ENCODE measurements at regions not wholly inside any gene's neighbourhood (a gene's known extent, or its start where the extent isn't known, plus 50 kb on each side); places are given as distances from the start of the nearest gene placed in this dataset.

GRCh38 chr12:78323226-78323625, 492.5 kb downstream of the NAV3 start:
- dilution Hi-C loops (cut with MboI; ENCODE audit: extremely low pct_ligation_motif_present, low sequenced_read_pairs) = no loop called here
- Histone ChIP-seq H3K9ac (replicated peaks; ENCODE audit: extremely low read depth, insufficient read depth, low read length) (no peak overlapping the region), H3K79me2 (ENCODE audit: control insufficient read depth, insufficient read depth, low read length) (no peaks in the 10 kb centered on the region), H3K4me2 (ENCODE audit: insufficient read depth, low read length) (no peak overlapping the region), H3K27me3 (ENCODE audit: control insufficient read depth in 2 of 2, insufficient read depth in 2 of 2, low read length in 2 of 2) (no peaks in the 10 kb centered on the region), H3K9me3 (replicated peaks; ENCODE audit: control insufficient read depth, insufficient read depth, low read length) (no peaks in the 10 kb centered on the region), H3K4me1 (ENCODE audit: control insufficient read depth, extremely low read depth, insufficient read depth, low read length) (no peaks in the 10 kb centered on the region), H3K36me3 (ENCODE audit: control insufficient read depth in 2 of 2, extremely low read depth in 1 of 2, insufficient read depth in 2 of 2, low read length in 2 of 2) (no peaks in the 10 kb centered on the region), H3K27ac (ENCODE audit: insufficient read depth, low read depth, low read length) (no peak overlapping the region), H3K9me1 (replicated peaks; ENCODE audit: control insufficient read depth, extremely low read depth, insufficient read depth, low read length) (no peaks in the 10 kb centered on the region), H4K20me1 (replicated peaks; ENCODE audit: control insufficient read depth, extremely low read depth, insufficient read depth, low read length) (no peaks in the 10 kb centered on the region), H2AFZ (ENCODE audit: low read depth, low read length) (no peak overlapping the region), H3K4me3 (replicated peaks in 1 of 3; ENCODE audit: insufficient read depth in 1 of 3, low read depth in 1 of 3, low read length in 3 of 3) (no peak overlapping the region)
- FAIRE-seq = no peak
- POLR2A ChIA-PET = no interaction called here
- intact Hi-C loops (cut with micrococcal nuclease) = no loop called here
- no peak for TF ChIP-seq MAX (IDR thresholded peaks at IDR 0.05; ENCODE audit: insufficient read depth, insufficient read length)
- TF ChIP-seq FOS (IDR thresholded peaks at IDR 0.05; ENCODE audit: borderline replicate concordance, insufficient read depth, low read length) = no peak
- no peak for TF ChIP-seq EZH2 (IDR thresholded peaks at IDR 0.05; ENCODE audit: borderline replicate concordance, low read depth, low read length, severe bottlenecking)
- TF ChIP-seq CTCF (IDR thresholded peaks at IDR 0.05; ENCODE audit: extremely low read depth in 1 of 2, insufficient read depth in 1 of 2, low read depth in 1 of 2, low read length in 2 of 2) = no peak
- DNase-seq (ENCODE audit: low read depth, low spot score) = no peak
- BruUV-seq (replicated peaks) = no TSS peak
- CTCF ChIA-PET = no interaction called here

- dilution Hi-C loops (cut with MboI; ENCODE audit: extremely low pct_ligation_motif_present, low sequenced_read_pairs) (no loop called here), intact Hi-C loops (cut with micrococcal nuclease) (no loop called here)
- POLR2A ChIA-PET = no interaction called here
- CTCF ChIA-PET = interaction anchor here (0.7 kb wide), 1 partner anchor 10 kb away, joined by 4 read pairs; no protein-coding TSS in a partner anchor
- Histone ChIP-seq H3K79me2 (ENCODE audit: control insufficient read depth, insufficient read depth, low read length) (no peaks in the 10 kb centered on the region), H2AFZ (ENCODE audit: low read depth, low read length) (no peak overlapping the region), H3K4me1 (ENCODE audit: control insufficient read depth, extremely low read depth, insufficient read depth, low read length) (no peaks in the 10 kb centered on the region), H3K27me3 (ENCODE audit: control insufficient read depth in 2 of 2, insufficient read depth in 2 of 2, low read length in 2 of 2) (no peaks in the 10 kb centered on the region), H3K9ac (replicated peaks; ENCODE audit: extremely low read depth, insufficient read depth, low read length) (no peak overlapping the region), H4K20me1 (replicated peaks; ENCODE audit: control insufficient read depth, extremely low read depth, insufficient read depth, low read length) (no peaks in the 10 kb centered on the region), H3K27ac (ENCODE audit: insufficient read depth, low read depth, low read length) (no peak overlapping the region), H3K4me3 (replicated peaks in 1 of 3; ENCODE audit: insufficient read depth in 1 of 3, low read depth in 1 of 3, low read length in 3 of 3) (no peak overlapping the region), H3K4me2 (ENCODE audit: insufficient read depth, low read length) (no peak overlapping the region), H3K9me3 (replicated peaks; ENCODE audit: control insufficient read depth, insufficient read depth, low read length) (no peaks in the 10 kb centered on the region), H3K9me1 (replicated peaks; ENCODE audit: control insufficient read depth, extremely low read depth, insufficient read depth, low read length) (no peaks in the 10 kb centered on the region), H3K36me3 (ENCODE audit: control insufficient read depth in 2 of 2, extremely low read depth in 1 of 2, insufficient read depth in 2 of 2, low read length in 2 of 2) (no peaks in the 10 kb centered on the region)
- no peak for TF ChIP-seq MAX (IDR thresholded peaks at IDR 0.05; ENCODE audit: insufficient read depth, insufficient read length)
- TF ChIP-seq POLR2A (IDR thresholded peaks at IDR 0.05; ENCODE audit: low read depth, low read length) = no peak
- TF ChIP-seq JUN (IDR thresholded peaks at IDR 0.05; ENCODE audit: borderline replicate concordance, insufficient read depth, insufficient read length, low read depth) = no peak
- TF ChIP-seq EZH2 (IDR thresholded peaks at IDR 0.05; ENCODE audit: borderline replicate concordance, low read depth, low read length, severe bottlenecking) = no peak
- no peak for TF ChIP-seq POLR2AphosphoS5 (IDR thresholded peaks at IDR 0.05; ENCODE audit: insufficient read depth, low read depth, low read length)
- no peak for TF ChIP-seq GATA2 (IDR thresholded peaks at IDR 0.05; ENCODE audit: insufficient read depth, insufficient read length, low read depth, low read length)
- TF ChIP-seq FOS (IDR thresholded peaks at IDR 0.05; ENCODE audit: borderline replicate concordance, insufficient read depth, low read length) = no peak
- no peak for TF ChIP-seq MYC (IDR thresholded peaks at IDR 0.05; ENCODE audit: low read depth, low read length)
- TF ChIP-seq CTCF (IDR thresholded peaks at IDR 0.05; ENCODE audit: extremely low read depth in 1 of 2, insufficient read depth in 1 of 2, low read depth in 1 of 2, low read length in 2 of 2) = no peak
- BruUV-seq (replicated peaks) = no TSS peak
- no peak for DNase-seq (ENCODE audit: low read depth, low spot score)
- FAIRE-seq = no peak
Observed at GRCh38 chr12:78324234-78324633, 493.5 kb downstream of the NAV3 start.
